Transverse colon (tissue), 3 donors: ENCODE measurements at regions not wholly inside any gene's neighbourhood (a gene's known extent, or its start where the extent isn't known, plus 50 kb on each side); places are given as distances from the start of the nearest gene placed in this dataset.

Experiments
- CTCF ChIP-seq, 5 experiments: fragments of 200-600 bp in 3 of 5; fragments of 450-650 bp in 2 of 5; sonication (generic) in 3 of 5; IDR thresholded peaks; 1 replicate in 2 of 5; 2 replicates in 3 of 5; pipeline ENCODE4 v1.5.1; 2016 to 2017; ENCODE audit warnings: antibody characterized with exemption in 5 of 5, inconsistent platforms in 3 of 5, mild to moderate bottlenecking in 2 of 5, moderate library complexity in 1 of 5
- POLR2A ChIP-seq: fragments of 450-650 bp; IDR thresholded peaks from one replicate; pipeline ENCODE4 v1.6.1; 2016; ENCODE audit warnings: antibody characterized with exemption, mild to moderate bottlenecking, moderate library complexity

GRCh38 chr15:94671858-94672532 is 440.6 kb downstream of the MCTP2 start:
- no peak for TF ChIP-seq CTCF (IDR thresholded peaks at IDR 0.05)
- no peak for TF ChIP-seq POLR2A
